ENCODE measurements at regions not wholly inside any gene's neighbourhood (a gene's known extent, or its start where the extent isn't known, plus 50 kb on each side); places are given as distances from the start of the nearest gene placed in this dataset.
A peak's percentile ranks its signal among the peaks of the same experiment; 100 is the strongest.
"Not testable (repeated sequence)": the region's sequence is repeated elsewhere in the genome, so short reads cannot be mapped to it uniquely, and the experiment has no call there.

GRCh38 chr6:157727629-157728182 lies 95.3 kb upstream of the SNX9 start:
- DNase-seq: no peak

- DNase-seq: no peak
These were observed 94.7 kb upstream of the SNX9 start for GRCh38 chr6:157728183-157728881.

GRCh38 chr6:157731221-157731620 lies 91.8 kb upstream of the SNX9 start:
- DNase-seq: no peak

- no peak for DNase-seq
These were observed 91.0 kb upstream of the SNX9 start for GRCh38 chr6:157732007-157732406.

- no peak for DNase-seq
These were observed 90.5 kb upstream of the SNX9 start for GRCh38 chr6:157732416-157733161.

- DNase-seq: not testable (repeated sequence)
These were observed 86.5 kb upstream of the SNX9 start for GRCh38 chr6:157736555-157736954.

- no peak for DNase-seq
These were observed 81.6 kb upstream of the SNX9 start for GRCh38 chr6:157741321-157741947.

- DNase-seq: no peak
These were observed 81.0 kb upstream of the SNX9 start for GRCh38 chr6:157741948-157742556.

- no peak for DNase-seq
These were observed 78.9 kb upstream of the SNX9 start for GRCh38 chr6:157744102-157744601.

- no peak for DNase-seq
These were observed 76.1 kb upstream of the SNX9 start for GRCh38 chr6:157746897-157747296.

- no peak for DNase-seq
These were observed 75.7 kb upstream of the SNX9 start for GRCh38 chr6:157747370-157747769.

GRCh38 chr6:157748839-157749571 lies 74.0 kb upstream of the SNX9 start:
- peak; percentile 78 for DNase-seq

- not testable (repeated sequence) for DNase-seq
These were observed 72.1 kb upstream of the SNX9 start for GRCh38 chr6:157750973-157751372.

GRCh38 chr6:157751547-157752200 lies 71.4 kb upstream of the SNX9 start:
- DNase-seq: peak; percentile 40

GRCh38 chr6:157752879-157753278 lies 70.2 kb upstream of the SNX9 start:
- not testable (repeated sequence) for DNase-seq

GRCh38 chr6:157753291-157753690 lies 69.8 kb upstream of the SNX9 start:
- no peak for DNase-seq

- DNase-seq: not testable (repeated sequence)
These were observed 69.2 kb upstream of the SNX9 start for GRCh38 chr6:157753801-157754200.

GRCh38 chr6:157754351-157754750 lies 68.7 kb upstream of the SNX9 start:
- DNase-seq: no peak

- no peak for DNase-seq
These were observed 67.9 kb upstream of the SNX9 start for GRCh38 chr6:157755032-157755745.

- no peak for DNase-seq
These were observed 67.2 kb upstream of the SNX9 start for GRCh38 chr6:157755746-157756411.

All from dermis blood vessel endothelial cell (primary cell).